ENCODE measurements at regions not wholly inside any gene's neighbourhood (a gene's known extent, or its start where the extent isn't known, plus 50 kb on each side); places are given as distances from the start of the nearest gene placed in this dataset.

- no peaks in the 10 kb centered on the region for H3K36me3 ChIP-seq (ENCODE audit: insufficient read depth, low read length)
- H2AFZ ChIP-seq (ENCODE audit: low read depth, low read length) = no peak overlapping the region
- H3K36me3 Mint-ChIP-seq (ENCODE audit: low read depth, unreplicated experiment) = no peaks in the 10 kb centered on the region
- H3K4me3 Mint-ChIP-seq (ENCODE audit: unreplicated experiment) = no peak overlapping the region
- peaks cover 4% of the 10 kb centered on the region for H3K9me3 Mint-ChIP-seq (ENCODE audit: unreplicated experiment)
- no peak overlapping the region for H3K9ac ChIP-seq (ENCODE audit: low read length)
- H3K4me3 ChIP-seq (ENCODE audit: insufficient read depth, low read depth, low read length) = no peak overlapping the region
- no peak for TF ChIP-seq EZH2 (IDR thresholded peaks at IDR 0.05; ENCODE audit: insufficient read depth, low read length)
- TF ChIP-seq CTCF (IDR thresholded peaks at IDR 0.05; ENCODE audit: insufficient read depth, low read depth, low read length) = no peak
- H3K4me1 ChIP-seq (ENCODE audit: insufficient read depth, low read length) = no peaks in the 10 kb centered on the region
- no peaks in the 10 kb centered on the region for H3K9me3 ChIP-seq (ENCODE audit: insufficient read depth, low read depth, low read length)
- H3K4me2 ChIP-seq (ENCODE audit: low read length) = no peak overlapping the region
- H4K20me1 ChIP-seq (ENCODE audit: insufficient read depth, low read length) = no peaks in the 10 kb centered on the region
- H3K27ac ChIP-seq (ENCODE audit: low read depth, low read length) = no peak overlapping the region
- DNase-seq (ENCODE audit: low read depth) = no peak
- H3K27me3 ChIP-seq (ENCODE audit: insufficient read depth, low read length) = peaks cover 2% of the 10 kb centered on the region
- no peak overlapping the region for H3K27ac Mint-ChIP-seq (ENCODE audit: unreplicated experiment)
- no peak for FAIRE-seq
- no peaks in the 10 kb centered on the region for H3K79me2 ChIP-seq (ENCODE audit: insufficient read depth, low read length)
- peaks cover 17% of the 10 kb centered on the region for H3K27me3 Mint-ChIP-seq (ENCODE audit: low read depth, unreplicated experiment)
- no peaks in the 10 kb centered on the region for H3K4me1 Mint-ChIP-seq (ENCODE audit: low read depth, unreplicated experiment)
Measured at GRCh38 chr12:111291357-111291756, 77.5 kb downstream of the PHETA1 start.

GRCh38 chr12:111288771-111289170 is 80.1 kb downstream of the PHETA1 start:
- Mint-ChIP-seq H3K9me3 (ENCODE audit: unreplicated experiment) (peaks cover 4% of the 10 kb centered on the region), H3K4me1 (ENCODE audit: low read depth, unreplicated experiment) (no peaks in the 10 kb centered on the region), H3K4me3 (ENCODE audit: unreplicated experiment) (no peak overlapping the region), H3K27ac (ENCODE audit: unreplicated experiment) (no peak overlapping the region), H3K27me3 (ENCODE audit: low read depth, unreplicated experiment) (peaks cover 30% of the 10 kb centered on the region), H3K36me3 (ENCODE audit: low read depth, unreplicated experiment) (no peaks in the 10 kb centered on the region)
- TF ChIP-seq EZH2 (IDR thresholded peaks at IDR 0.05; ENCODE audit: insufficient read depth, low read length) = no peak
- no peaks in the 10 kb centered on the region for H3K9me3 ChIP-seq (ENCODE audit: insufficient read depth, low read depth, low read length)
- FAIRE-seq = no peak
- H3K9ac ChIP-seq (ENCODE audit: low read length) = no peak overlapping the region
- H3K4me1 ChIP-seq (ENCODE audit: insufficient read depth, low read length) = no peaks in the 10 kb centered on the region
- no peak for DNase-seq (ENCODE audit: low read depth)
- H3K4me3 ChIP-seq (ENCODE audit: insufficient read depth, low read depth, low read length) = no peak overlapping the region
- no peak overlapping the region for H3K27ac ChIP-seq (ENCODE audit: low read depth, low read length)
- H2AFZ ChIP-seq (ENCODE audit: low read depth, low read length) = no peak overlapping the region
- no peaks in the 10 kb centered on the region for H3K79me2 ChIP-seq (ENCODE audit: insufficient read depth, low read length)
- H3K36me3 ChIP-seq (ENCODE audit: insufficient read depth, low read length) = no peaks in the 10 kb centered on the region
- H4K20me1 ChIP-seq (ENCODE audit: insufficient read depth, low read length) = no peaks in the 10 kb centered on the region
- H3K27me3 ChIP-seq (ENCODE audit: insufficient read depth, low read length) = peaks cover 7% of the 10 kb centered on the region
- no peak overlapping the region for H3K4me2 ChIP-seq (ENCODE audit: low read length)

- no peaks in the 10 kb centered on the region for H3K79me2 ChIP-seq (ENCODE audit: insufficient read depth, low read length)
- Mint-ChIP-seq H3K27ac (ENCODE audit: unreplicated experiment) (no peak overlapping the region), H3K4me3 (ENCODE audit: unreplicated experiment) (no peak overlapping the region), H3K9me3 (ENCODE audit: unreplicated experiment) (peaks cover 4% of the 10 kb centered on the region), H3K27me3 (ENCODE audit: low read depth, unreplicated experiment) (peaks cover 30% of the 10 kb centered on the region), H3K36me3 (ENCODE audit: low read depth, unreplicated experiment) (no peaks in the 10 kb centered on the region), H3K4me1 (ENCODE audit: low read depth, unreplicated experiment) (no peaks in the 10 kb centered on the region)
- DNase-seq (ENCODE audit: low read depth) (no peak), FAIRE-seq (no peak)
- H3K27ac ChIP-seq (ENCODE audit: low read depth, low read length) = no peak overlapping the region
- H3K9me3 ChIP-seq (ENCODE audit: insufficient read depth, low read depth, low read length) = no peaks in the 10 kb centered on the region
- H4K20me1 ChIP-seq (ENCODE audit: insufficient read depth, low read length) = no peaks in the 10 kb centered on the region
- no peak overlapping the region for H3K4me3 ChIP-seq (ENCODE audit: insufficient read depth, low read depth, low read length)
- H2AFZ ChIP-seq (ENCODE audit: low read depth, low read length) = no peak overlapping the region
- H3K4me1 ChIP-seq (ENCODE audit: insufficient read depth, low read length) = no peaks in the 10 kb centered on the region
- TF ChIP-seq EZH2 (IDR thresholded peaks at IDR 0.05; ENCODE audit: insufficient read depth, low read length) (no peak), CTCF (IDR thresholded peaks at IDR 0.05; ENCODE audit: insufficient read depth, low read depth, low read length) (no peak)
- no peak overlapping the region for H3K4me2 ChIP-seq (ENCODE audit: low read length)
- no peaks in the 10 kb centered on the region for H3K36me3 ChIP-seq (ENCODE audit: insufficient read depth, low read length)
- H3K27me3 ChIP-seq (ENCODE audit: insufficient read depth, low read length) = peaks cover 7% of the 10 kb centered on the region
- no peak overlapping the region for H3K9ac ChIP-seq (ENCODE audit: low read length)
Measured at GRCh38 chr12:111287125-111287900, 81.6 kb downstream of the PHETA1 start.
